SW480 (cell line): ENCODE measurements at regions not wholly inside any gene's neighbourhood (a gene's known extent, or its start where the extent isn't known, plus 50 kb on each side); places are given as distances from the start of the nearest gene placed in this dataset.
A peak's percentile ranks its signal among the peaks of the same experiment; 100 is the strongest.
"Not testable (repeated sequence)": the region's sequence is repeated elsewhere in the genome, so short reads cannot be mapped to it uniquely, and the experiment has no call there.

Experiments
- DNase-seq: peaks from one replicate; pipeline ENCODE4 v3.0.0-alpha.2; 2016; ENCODE audit warnings: low spot score

DNA sequence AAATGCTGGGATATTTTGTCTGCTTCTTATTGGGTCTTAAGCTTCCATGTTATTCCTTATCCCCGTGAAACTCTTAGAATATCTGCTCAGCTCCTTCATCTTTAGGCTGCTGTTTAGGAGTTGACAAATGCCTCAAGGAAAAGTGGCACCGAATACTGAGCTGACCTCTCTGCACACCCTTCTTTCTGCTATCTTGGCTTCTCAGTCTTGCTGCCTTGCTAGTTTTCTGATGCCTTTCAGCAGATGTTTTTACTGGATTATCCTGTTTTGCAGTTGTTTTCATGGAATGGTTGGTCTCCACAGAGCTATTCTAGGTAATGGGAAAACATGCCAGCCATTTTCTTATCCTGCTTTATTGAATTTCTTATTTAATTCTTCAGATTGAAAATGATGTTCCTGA lies 86.3 kb downstream of the GYPE start:
- no peak for DNase-seq

GRCh38 chr4:143817866-143818265 lies 87.5 kb downstream of the GYPE start:
- not testable (repeated sequence) for DNase-seq

DNA sequence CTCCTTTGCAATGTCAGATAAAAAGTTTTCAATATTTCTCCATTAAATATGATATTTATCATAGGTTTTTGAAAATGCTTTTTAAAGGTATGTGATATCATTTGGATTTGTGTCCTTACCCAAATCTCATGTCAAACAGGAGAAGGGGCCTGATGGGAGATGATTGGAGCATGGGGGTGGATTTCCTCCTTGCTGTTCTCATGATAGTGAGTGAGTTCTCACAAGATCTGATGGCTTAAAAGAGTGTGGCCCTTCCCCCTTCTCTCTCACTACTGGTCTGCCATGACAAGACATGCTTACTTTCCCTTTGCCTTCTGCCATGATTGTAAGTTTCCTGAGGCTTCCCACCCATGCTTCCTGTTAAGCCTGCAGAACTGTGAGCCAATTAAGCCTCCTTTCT lies 90.0 kb downstream of the GYPE start:
- DNase-seq: not testable (repeated sequence)

DNA sequence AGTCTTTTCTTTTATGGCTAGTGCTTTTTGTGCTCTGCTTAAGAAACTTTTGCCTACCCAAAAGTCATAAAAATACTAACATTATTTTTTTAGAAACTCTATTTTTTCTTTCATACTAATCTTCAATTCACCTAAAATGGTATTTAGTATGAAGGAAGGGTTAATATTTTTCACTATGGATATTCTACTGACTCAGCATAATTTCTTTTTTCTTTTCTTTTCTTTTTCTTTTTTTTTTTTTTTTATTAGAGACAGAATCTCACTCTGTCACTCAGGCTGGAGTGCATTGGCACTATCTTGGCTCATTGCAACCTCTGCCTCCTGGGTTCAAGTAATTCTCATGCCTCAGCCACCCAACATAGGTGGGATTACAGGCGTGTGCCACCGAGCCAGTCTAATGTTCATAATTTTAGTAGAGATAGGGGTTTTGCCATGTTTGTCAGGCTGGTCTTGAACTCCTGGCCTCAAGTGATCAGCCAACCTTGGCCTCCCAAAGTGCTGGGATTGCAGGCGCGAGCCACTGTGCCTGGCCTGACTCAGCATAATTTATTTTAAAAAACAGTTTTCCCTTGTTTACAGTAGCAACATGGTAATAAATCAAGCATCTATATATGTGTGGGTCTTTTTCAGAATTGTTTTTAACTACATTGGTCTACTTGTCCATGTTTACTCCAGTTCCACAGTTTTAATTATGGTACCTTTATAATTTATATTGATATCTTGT lies 91.8 kb downstream of the GYPE start:
- DNase-seq: not testable (repeated sequence)

DNA sequence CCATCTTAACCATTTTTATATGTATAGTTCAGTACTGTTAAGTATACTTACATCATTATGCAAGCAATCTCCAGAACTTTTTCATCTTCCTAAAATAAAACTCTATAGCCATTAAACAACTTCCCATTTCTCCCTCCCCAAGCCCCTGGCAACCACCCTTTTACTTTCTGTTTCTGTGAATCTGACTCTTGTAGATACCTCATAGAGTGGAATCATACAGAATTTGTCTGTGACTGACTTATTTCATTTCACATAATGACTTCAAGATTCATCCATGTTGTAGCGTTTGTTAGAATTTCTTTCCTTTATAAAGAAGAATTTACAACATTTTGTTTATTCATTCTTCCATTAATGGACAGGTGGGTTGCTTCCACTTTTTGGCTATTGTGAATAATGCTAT lies 91.2 kb upstream of the FREM3 start:
- not testable (repeated sequence) for DNase-seq

DNA sequence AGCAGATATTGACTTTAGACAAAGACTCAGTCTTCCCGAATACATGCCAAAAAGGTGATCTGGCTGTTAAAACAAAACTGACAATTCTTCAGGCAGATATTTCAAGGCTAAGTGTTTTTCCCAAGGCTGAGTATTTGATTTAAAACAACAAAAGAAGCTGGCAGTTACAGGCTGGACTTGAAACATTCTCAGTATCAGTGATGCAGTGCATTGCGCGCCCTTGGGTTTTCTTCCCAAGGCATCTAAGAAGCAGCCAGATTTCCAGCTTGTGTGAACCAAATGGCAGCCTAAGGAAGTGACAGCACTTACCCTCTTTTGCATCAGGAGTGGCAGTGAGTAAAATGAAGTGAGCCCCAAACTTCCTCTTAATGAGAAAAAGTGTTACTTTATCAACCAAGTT lies 90.0 kb upstream of the FREM3 start:
- DNase-seq: not testable (repeated sequence)

DNA sequence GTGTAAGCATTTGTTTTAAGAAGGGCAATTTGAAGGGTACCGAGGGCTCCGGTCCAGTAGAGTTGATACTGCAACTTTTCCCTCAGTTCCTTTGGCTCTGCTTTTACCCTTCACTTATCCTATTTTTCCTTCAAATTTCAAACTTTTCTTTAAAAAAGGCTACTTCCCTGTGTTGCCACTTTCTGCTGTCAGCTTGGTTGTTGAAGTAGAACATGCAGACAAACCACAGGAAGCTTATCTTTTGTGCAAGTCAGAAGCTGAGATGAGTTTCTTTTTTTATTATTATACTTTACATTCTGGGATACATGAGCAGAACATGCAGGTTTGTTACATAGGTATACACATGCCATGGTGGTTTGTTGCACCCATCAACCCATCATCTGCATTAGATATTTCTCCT lies 89.1 kb upstream of the FREM3 start:
- not testable (repeated sequence) for DNase-seq

GRCh38 chr4:143784567-143784966 lies 84.1 kb upstream of the FREM3 start:
- DNase-seq: no peak

DNA sequence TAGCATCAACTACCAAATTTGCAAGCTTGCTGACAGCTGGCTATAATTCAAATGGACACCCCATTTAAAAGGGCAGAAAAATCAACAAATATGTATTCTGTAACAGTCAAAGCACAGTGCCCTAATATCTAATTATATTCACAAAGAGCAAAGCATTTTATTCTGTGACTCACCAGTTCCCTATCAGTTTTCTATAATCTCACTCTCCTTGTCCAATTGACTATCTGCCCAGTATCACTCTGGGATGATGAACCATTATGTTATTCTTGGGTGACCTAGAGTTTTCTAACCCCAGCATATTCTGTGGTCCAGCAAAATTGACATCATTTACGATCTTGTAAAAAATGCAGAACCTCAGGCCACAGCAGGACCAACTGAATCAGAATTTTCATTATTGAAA lies 82.0 kb upstream of the FREM3 start:
- no peak for DNase-seq

DNA sequence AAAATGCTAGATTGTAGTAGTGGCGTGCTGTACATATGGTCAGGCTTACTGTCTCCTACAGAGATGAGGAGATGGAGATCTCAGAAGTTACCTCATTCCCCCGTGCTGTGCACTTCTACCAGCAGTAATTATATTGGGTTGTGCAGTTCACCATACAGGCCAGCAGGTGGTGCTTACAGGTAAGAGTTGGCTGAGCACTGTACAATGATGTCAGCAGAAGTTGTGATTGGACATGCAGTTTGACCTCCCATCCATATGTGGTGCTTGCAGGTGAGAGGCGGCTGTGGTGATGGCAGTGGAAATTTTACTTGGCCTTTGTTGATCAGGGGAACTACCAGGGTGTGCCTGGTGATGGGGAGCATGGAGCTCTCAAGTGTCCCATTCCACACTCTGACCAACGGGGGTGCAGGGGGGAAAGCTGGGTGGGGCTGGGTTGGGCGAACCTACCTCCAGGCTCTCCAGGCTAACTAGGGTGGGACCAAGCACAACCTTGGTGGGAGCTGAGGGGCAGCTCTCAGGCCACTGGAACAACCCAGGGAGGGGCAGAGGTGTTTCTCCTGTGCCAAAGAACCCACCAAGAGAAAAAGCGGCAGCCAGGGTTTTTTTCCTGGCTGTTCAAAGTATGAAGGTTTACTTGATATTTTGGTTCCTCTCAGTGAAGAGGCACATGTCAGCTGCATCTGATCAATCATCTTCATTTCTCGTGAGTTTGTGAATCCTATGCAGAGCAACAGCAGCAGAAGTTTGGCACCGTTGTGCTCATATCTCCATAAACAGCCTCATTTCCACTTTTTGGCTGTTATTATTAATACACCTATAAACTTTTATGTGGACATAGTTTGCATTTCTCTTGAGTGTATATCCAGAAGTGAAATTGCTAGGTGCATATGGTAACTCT lies 73.8 kb upstream of the FREM3 start:
- DNase-seq: peak; percentile 50

DNA sequence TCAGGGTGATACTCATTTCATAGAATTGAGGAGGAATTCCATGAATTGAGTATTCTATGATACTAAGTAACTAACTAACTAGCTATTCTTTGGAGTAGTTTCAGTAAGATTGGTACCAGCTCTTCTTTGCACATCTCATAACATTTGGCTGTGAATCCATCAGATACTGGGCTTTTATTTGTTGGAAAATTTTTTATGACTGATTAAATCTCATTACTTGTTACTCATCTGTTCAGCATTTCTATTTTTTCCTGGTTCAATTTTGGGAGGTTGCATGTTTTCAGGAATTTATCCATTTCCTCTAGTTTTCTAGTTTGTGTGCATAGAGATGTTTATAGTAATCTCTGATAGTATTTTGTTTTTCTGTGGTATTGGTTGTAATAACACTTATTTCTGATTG lies 70.8 kb upstream of the FREM3 start:
- DNase-seq: no peak

GRCh38 chr4:143768007-143768591 lies 67.6 kb upstream of the FREM3 start:
- no peak for DNase-seq

GRCh38 chr4:143763587-143763986 lies 63.1 kb upstream of the FREM3 start:
- DNase-seq: no peak

DNA sequence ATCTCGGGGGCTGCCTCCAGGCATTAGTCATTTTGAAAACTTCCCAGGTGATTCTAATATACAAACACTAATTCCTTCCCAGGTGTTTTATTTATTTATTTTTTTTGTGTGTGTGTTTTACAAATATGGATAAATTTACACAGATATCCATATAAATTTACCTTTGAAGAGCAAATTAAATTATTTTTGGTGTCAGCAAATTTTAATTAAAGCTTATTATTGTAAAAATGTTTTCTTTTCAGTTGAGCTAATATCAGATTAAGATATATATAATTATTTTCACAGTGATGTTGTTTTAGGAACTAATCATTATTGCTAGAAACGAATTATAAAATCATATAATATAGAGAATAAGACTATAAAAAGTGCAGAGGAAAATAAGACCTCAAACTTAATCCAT lies 62.0 kb upstream of the FREM3 start:
- no peak for DNase-seq
